Neural progenitor cell (in vitro differentiated cells): ENCODE measurements at regions not wholly inside any gene's neighbourhood (a gene's known extent, or its start where the extent isn't known, plus 50 kb on each side); places are given as distances from the start of the nearest gene placed in this dataset.
"Not testable (repeated sequence)": the region's sequence is repeated elsewhere in the genome, so short reads cannot be mapped to it uniquely, and the experiment has no call there.

ENCODE experiments used
- EZH2phosphoT487 ChIP-seq: fragments of 200-600 bp; sonication (generic); IDR thresholded peaks from 2 replicates; pipeline ENCODE4 v1.6.1; 2017; ENCODE audit warnings: antibody characterized with exemption
- TF ChIP-seq, protein P1 (sequence below): fragments of 200-600 bp; sonication (generic); IDR thresholded peaks from 2 replicates; pipeline ENCODE4 v1.5.1; 2017; ENCODE audit warnings: antibody characterized with exemption, mild to moderate bottlenecking

DNA sequence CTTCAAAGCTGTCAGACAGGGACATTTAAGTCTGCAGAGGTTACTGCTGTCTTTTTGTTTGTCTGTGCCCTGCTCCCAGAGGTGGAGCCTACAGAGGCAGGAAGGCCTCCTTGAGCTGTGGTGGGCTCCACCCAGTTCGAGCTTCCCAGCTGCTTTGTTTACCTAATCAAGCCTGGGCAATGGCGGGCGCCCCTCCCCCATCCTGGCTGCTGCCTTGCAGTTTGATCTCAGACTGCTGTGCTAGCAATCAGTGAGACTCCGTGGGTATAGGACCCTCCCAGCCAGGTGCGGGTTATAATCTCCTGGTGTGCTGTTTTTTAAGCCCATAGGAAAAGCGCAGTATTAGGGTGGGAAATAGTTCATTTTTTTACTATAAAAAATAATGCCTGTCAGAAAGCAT lies 894.2 kb downstream of the EFNA5 start:
- TF ChIP-seq, protein P1, sequence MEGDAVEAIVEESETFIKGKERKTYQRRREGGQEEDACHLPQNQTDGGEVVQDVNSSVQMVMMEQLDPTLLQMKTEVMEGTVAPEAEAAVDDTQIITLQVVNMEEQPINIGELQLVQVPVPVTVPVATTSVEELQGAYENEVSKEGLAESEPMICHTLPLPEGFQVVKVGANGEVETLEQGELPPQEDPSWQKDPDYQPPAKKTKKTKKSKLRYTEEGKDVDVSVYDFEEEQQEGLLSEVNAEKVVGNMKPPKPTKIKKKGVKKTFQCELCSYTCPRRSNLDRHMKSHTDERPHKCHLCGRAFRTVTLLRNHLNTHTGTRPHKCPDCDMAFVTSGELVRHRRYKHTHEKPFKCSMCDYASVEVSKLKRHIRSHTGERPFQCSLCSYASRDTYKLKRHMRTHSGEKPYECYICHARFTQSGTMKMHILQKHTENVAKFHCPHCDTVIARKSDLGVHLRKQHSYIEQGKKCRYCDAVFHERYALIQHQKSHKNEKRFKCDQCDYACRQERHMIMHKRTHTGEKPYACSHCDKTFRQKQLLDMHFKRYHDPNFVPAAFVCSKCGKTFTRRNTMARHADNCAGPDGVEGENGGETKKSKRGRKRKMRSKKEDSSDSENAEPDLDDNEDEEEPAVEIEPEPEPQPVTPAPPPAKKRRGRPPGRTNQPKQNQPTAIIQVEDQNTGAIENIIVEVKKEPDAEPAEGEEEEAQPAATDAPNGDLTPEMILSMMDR = not testable (repeated sequence)
- TF ChIP-seq EZH2phosphoT487 = not testable (repeated sequence)
